IMR-90 (cell line): ENCODE measurements at regions not wholly inside any gene's neighbourhood (a gene's known extent, or its start where the extent isn't known, plus 50 kb on each side); places are given as distances from the start of the nearest gene placed in this dataset.

Experiments used
- ATAC-seq: fragments of 200-7000 bp; cut with Tn5 transposase; 2 replicates; pipeline ENCODE4 v1.9.1; 2020; ENCODE audit warnings: low read depth, mild to moderate bottlenecking, moderate library complexity
- BruUV-seq: library from RNA; stranded (reverse); fragments of 400-500 nt; replicated peaks from 2 replicates; lab custom pipeline; 2021; lab: Mats Ljungman, UMichigan
- CTCF ChIA-PET: fragments of 300-600 bp; formaldehyde crosslinking; extraction: SDS; loops from one replicate; lab custom pipeline; 2021; ENCODE audit warnings: antibody characterized with exemption; lab: Yijun Ruan, JAX
- POLR2A ChIA-PET: fragments of 300-600 bp; sonication (Branson Sonifier 250); formaldehyde crosslinking; loops from one replicate; lab custom pipeline; 2022; ENCODE audit warnings: antibody characterized with exemption; ENCODE audit not compliant: unreplicated experiment; lab: Charles Lee
- DNase-seq: peaks from one replicate; pipeline ENCODE4 v3.0.0; 2013
- H2AFZ ChIP-seq: replicated peaks from 2 replicates; pipeline ENCODE3; 2013; ENCODE audit warnings: low read length, mild to moderate bottlenecking; ENCODE audit not compliant: poor library complexity
- H2AK5ac ChIP-seq: 2 replicates; pipeline ENCODE4 v1.6.1; 2013; ENCODE audit warnings: low read depth, low read length, inconsistent platforms
- H2AK9ac ChIP-seq: replicated peaks from 2 replicates; pipeline ENCODE3; 2013; ENCODE audit warnings: mild to moderate bottlenecking, low read depth, low read length, moderate library complexity; ENCODE audit not compliant: poor library complexity
- H2BK120ac ChIP-seq: 2 replicates; pipeline ENCODE4 v1.6.1; 2013; ENCODE audit warnings: low read depth, low read length, inconsistent platforms
- H2BK15ac ChIP-seq: 3 replicates; pipeline ENCODE4 v1.6.1; 2013; ENCODE audit warnings: low read depth, low read length, inconsistent platforms
- H2BK20ac ChIP-seq: 2 replicates; pipeline ENCODE4 v1.6.1; 2013; ENCODE audit warnings: low read depth, mild to moderate bottlenecking, inconsistent platforms, low read length, moderate library complexity
- H2BK5ac ChIP-seq: 2 replicates; pipeline ENCODE4 v1.6.1; 2013; ENCODE audit warnings: mild to moderate bottlenecking, low read depth, low read length, inconsistent platforms; ENCODE audit not compliant: poor library complexity, severe bottlenecking
- H3K14ac ChIP-seq: replicated peaks from 2 replicates; pipeline ENCODE4 v1.6.1; 2013; ENCODE audit warnings: low read depth, low read length, inconsistent platforms
- H3K18ac ChIP-seq: 2 replicates; pipeline ENCODE4 v1.6.1; 2013; ENCODE audit warnings: low read depth, low read length, control low read depth
- H3K23ac ChIP-seq: 2 replicates; pipeline ENCODE4 v1.6.1; 2013; ENCODE audit warnings: low read depth, low read length, inconsistent platforms
- H3K27ac ChIP-seq: 2 replicates; pipeline ENCODE4 v1.5.1; 2013; ENCODE audit warnings: mild to moderate bottlenecking, control low read depth, low read length; ENCODE audit not compliant: insufficient read depth
- H3K27me3 ChIP-seq: 2 replicates; pipeline ENCODE4 v1.6.1; 2013; ENCODE audit warnings: low read length; ENCODE audit not compliant: control insufficient read depth, insufficient read depth
- H3K36me3 ChIP-seq: 2 replicates; pipeline ENCODE4 v1.6.1; 2013; ENCODE audit warnings: low read length, mixed read lengths; ENCODE audit not compliant: control insufficient read depth, insufficient read depth
- H3K4ac ChIP-seq: 2 replicates; pipeline ENCODE4 v1.6.1; 2013; ENCODE audit warnings: low read depth, low read length, inconsistent platforms
- H3K4me1 ChIP-seq: 2 replicates; pipeline ENCODE4 v1.6.1; 2013; ENCODE audit warnings: low read length, mixed read lengths; ENCODE audit not compliant: control insufficient read depth, insufficient read depth
- H3K4me2 ChIP-seq: 2 replicates; pipeline ENCODE4 v1.6.1; 2013; ENCODE audit warnings: low read depth, mild to moderate bottlenecking, control low read depth, low read length, moderate library complexity
- H3K4me3 ChIP-seq: 2 replicates; pipeline ENCODE4 v1.5.1; 2013; ENCODE audit warnings: low read depth, mild to moderate bottlenecking, control low read depth, low read length, moderate library complexity; ENCODE audit not compliant: insufficient read depth
- H3K56ac ChIP-seq: 2 replicates; pipeline ENCODE4 v1.6.1; 2013; ENCODE audit warnings: low read length, inconsistent platforms; ENCODE audit not compliant: insufficient read depth; ENCODE audit errors: extremely low read depth
- H3K79me1 ChIP-seq, 2 experiments: 2 replicates each; pipeline ENCODE4 v1.6.1; 2013; ENCODE audit warnings: low read length in 2 of 2, inconsistent platforms in 1 of 2, low read depth in 1 of 2
- H3K9ac ChIP-seq: 2 replicates; pipeline ENCODE4 v1.6.1; 2013; ENCODE audit warnings: low read depth, low read length, control low read depth
- H3K9me1 ChIP-seq: 2 replicates; pipeline ENCODE4 v1.6.1; 2013; ENCODE audit warnings: low read length, inconsistent platforms; ENCODE audit not compliant: insufficient read depth
- H3K9me3 ChIP-seq: 2 replicates; pipeline ENCODE4 v1.6.1; 2013; ENCODE audit warnings: low read length; ENCODE audit not compliant: control insufficient read depth, insufficient read depth
- H4K20me1 ChIP-seq: 2 replicates; pipeline ENCODE4 v1.6.1; 2013; ENCODE audit warnings: low read length, inconsistent platforms; ENCODE audit not compliant: insufficient read depth
- H4K5ac ChIP-seq: 2 replicates; pipeline ENCODE4 v1.6.1; 2013; ENCODE audit warnings: mild to moderate bottlenecking, low read depth, low read length, control low read depth
- H4K8ac ChIP-seq, 2 experiments: 2 replicates each; pipeline ENCODE4 v1.6.1; 2013; ENCODE audit warnings: low read depth in 2 of 2, low read length in 2 of 2, control low read depth in 1 of 2, inconsistent platforms in 1 of 2
- H4K91ac ChIP-seq: 2 replicates; pipeline ENCODE4 v1.6.1; 2013; ENCODE audit warnings: low read depth, low read length, inconsistent platforms; ENCODE audit not compliant: insufficient read depth
- MXI1 ChIP-seq: IDR thresholded peaks from 2 replicates; pipeline ENCODE4 v1.6.1; 2012; ENCODE audit warnings: low read depth, mild to moderate bottlenecking, low read length, moderate library complexity, borderline replicate concordance
- NFE2L2 ChIP-seq: fragments of 150-350 bp; IDR thresholded peaks from 2 replicates; pipeline ENCODE4 v1.6.1; 2016; ENCODE audit warnings: low read depth, mild to moderate bottlenecking, low read length
- WGBS, 2 experiments: methylation state at CpG; one replicate each; pipeline versions ENCODE4 v1.1.5 to v1.1.7; 2013; ENCODE audit warnings: missing lambda C conversion rate in 2 of 2; ENCODE audit not compliant: insufficient read length in 1 of 2; ENCODE audit errors: extremely low coverage in 2 of 2; 5-methylcytosine and 5-hydroxymethylcytosine counted together
- dilution Hi-C: fragments of 300-500 bp; cut with HindIII; formaldehyde crosslinking; loops from one replicate; pipeline ENCODE4 v1.14.3; 2018; ENCODE audit warnings: low sequenced_read_pairs; ENCODE audit not compliant: unreplicated experiment
- in situ Hi-C: fragments of 300-500 bp; cut with MboI; formaldehyde crosslinking; loops from 3 replicates; pipeline ENCODE4 v1.14.3; 2019; ENCODE audit warnings: low sequenced_read_pairs, inconsistent platforms, mixed read lengths
- intact Hi-C: fragments of 100-400 bp; cut with micrococcal nuclease; formaldehyde crosslinking; loops from 2 replicates; pipeline ENCODE4 v1.10.0; 2022

- no peak for DNase-seq
- POLR2A ChIA-PET = no interaction called here
- Histone ChIP-seq H2BK20ac (no peak overlapping the region), H3K9ac (no peak overlapping the region), H3K56ac (no peak overlapping the region), H2BK15ac (no peak overlapping the region), H3K4me1 (no peaks in the 10 kb centered on the region), H2BK120ac (no peak overlapping the region), H3K4ac (no peak overlapping the region), H3K9me3 (no peaks in the 10 kb centered on the region), H2AFZ (no peak overlapping the region), H4K20me1 (no peaks in the 10 kb centered on the region), H4K5ac (no peak overlapping the region), H3K27me3 (no peaks in the 10 kb centered on the region; the same call in 1 of the 2 replicates), H3K36me3 (no peaks in the 10 kb centered on the region), H3K4me3 (no peak overlapping the region), H3K4me2 (no peak overlapping the region), H3K23ac (no peak overlapping the region), H3K79me1 (no peaks in the 10 kb centered on the region), H4K91ac (no peak overlapping the region), H3K14ac (no peak overlapping the region), H3K18ac (no peak overlapping the region), H2BK5ac (no peak overlapping the region), H2AK5ac (no peak overlapping the region), H3K9me1 (no peaks in the 10 kb centered on the region), H4K8ac (no peak overlapping the region), H2AK9ac (no peak overlapping the region), H3K27ac (no peak overlapping the region)
- no peak for ATAC-seq
- in situ Hi-C loops = no loop called here
- WGBS, 2 experiments = no CpG with 5 or more reads among the region's 5 CpGs
- CTCF ChIA-PET = no interaction called here
- intact Hi-C loops = no loop called here
- dilution Hi-C loops = no loop called here
- no TSS peak for BruUV-seq
- TF ChIP-seq MXI1 (no peak), NFE2L2 (no peak)
Observed at GRCh38 chr9:87427851-87428506, 69.7 kb upstream of the DAPK1 start.
